ENCODE measurements at regions not wholly inside any gene's neighbourhood (a gene's known extent, or its start where the extent isn't known, plus 50 kb on each side); places are given as distances from the start of the nearest gene placed in this dataset.
A peak's percentile ranks its signal among the peaks of the same experiment; 100 is the strongest.
"Not testable (repeated sequence)": the region's sequence is repeated elsewhere in the genome, so short reads cannot be mapped to it uniquely, and the experiment has no call there.

GRCh38 chr14:94831085-94831484 is 61.2 kb upstream of the GSC start:
- no peak for DNase-seq (ENCODE audit: low spot score)

DNA sequence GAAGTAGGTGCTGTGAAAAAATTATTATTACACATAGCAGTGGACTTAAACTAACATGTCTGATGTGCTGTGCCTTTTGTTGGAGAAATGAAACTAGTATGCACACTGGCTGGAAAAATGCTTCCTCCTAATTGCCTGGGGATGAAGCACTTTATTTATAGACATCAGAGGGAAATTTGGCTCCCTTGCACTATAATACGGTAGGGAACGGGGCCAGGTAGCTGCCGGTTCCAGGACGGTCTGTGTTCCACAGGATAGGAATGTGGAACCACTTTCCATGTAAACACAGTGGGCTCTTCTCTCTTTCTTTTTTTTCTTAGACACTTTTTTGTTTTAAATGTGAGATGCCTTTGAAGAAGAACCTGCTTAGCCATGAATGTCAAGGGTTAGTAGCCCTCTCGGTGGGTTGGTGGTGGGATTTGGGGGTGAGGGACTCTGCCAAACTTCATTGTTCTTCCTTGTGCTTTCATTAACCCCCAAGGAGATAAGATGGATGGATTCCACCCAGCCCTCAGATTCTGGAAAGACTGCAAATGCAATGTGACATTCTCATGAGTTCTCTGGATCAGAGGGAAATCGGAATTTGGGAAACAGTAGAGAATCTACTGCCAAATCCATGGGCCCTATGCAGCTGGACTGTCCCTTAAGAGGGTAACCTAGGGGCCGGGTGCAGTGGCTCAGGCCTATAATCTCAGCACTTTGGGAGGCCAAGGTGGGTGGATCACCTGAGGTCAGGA is 58.0 kb upstream of the GSC start:
- DNase-seq (ENCODE audit: low spot score), result no peak

DNA sequence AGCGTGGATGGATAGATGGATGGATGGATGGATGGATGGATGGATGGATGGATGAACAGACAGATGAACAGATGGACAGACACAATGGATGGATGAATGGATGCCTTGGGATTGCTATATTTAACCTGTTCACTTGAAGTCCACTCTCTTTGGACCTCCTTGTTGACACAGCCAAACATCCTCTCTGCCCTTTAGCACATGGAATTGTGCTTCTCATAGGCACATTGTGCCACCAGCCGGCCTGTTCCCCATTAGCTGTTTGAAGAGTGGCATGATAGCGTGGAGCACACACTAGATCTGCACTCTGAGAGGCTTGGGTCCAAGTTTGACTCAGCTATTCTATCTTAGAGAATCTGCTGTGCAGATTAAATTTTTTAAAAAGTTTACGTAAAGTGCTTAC is 56.9 kb upstream of the GSC start:
- no peak for DNase-seq (ENCODE audit: low spot score)

- DNase-seq (ENCODE audit: low spot score), result peak; percentile 7
Measured at GRCh38 chr14:94823556-94824341, 53.8 kb upstream of the GSC start.

DNA sequence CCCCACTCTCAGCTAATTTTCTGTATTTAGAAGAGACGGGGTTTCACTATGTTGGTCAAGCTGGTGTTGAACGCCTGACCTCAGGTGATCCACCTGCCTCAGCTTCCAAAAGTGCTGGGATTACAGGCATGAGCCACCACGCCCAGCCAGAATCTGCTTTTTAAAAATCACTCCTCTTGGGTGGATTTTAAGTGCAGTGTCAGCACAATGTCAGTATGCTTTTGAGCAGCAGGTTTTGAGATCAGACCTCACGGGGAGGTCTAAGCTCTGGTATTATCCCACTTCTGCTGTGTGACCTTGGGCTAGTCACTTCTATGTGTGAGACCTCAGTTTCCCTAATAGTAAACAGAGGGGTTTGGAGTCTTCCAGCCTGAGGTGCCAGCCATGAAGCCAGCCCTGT is 51.8 kb upstream of the GSC start:
- DNase-seq (ENCODE audit: low spot score), result no peak

DNA sequence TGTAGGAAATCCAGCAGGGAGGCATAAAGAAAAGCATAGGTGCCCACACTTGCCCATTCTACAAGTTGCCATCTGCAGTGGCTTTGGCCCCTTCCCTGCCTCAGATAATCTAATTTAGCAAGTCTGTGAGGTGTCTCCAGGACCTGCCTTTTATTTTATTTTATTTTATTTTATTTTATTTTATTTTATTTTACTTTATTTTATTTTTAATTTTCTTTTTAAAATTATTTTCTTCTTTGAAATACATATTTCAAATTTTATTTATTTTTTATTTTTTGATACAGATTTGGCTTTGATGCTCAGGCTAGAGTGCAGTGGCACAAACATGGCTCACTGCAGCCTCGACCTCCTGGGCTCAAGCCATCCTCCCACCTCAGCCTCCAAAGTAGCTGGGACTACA is 51.0 kb upstream of the GSC start:
- DNase-seq (ENCODE audit: low spot score), result not testable (repeated sequence)
